ENCODE measurements at regions not wholly inside any gene's neighbourhood (a gene's known extent, or its start where the extent isn't known, plus 50 kb on each side); places are given as distances from the start of the nearest gene placed in this dataset.

GRCh38 chr2:117701365-117701764, 113.1 kb upstream of the DDX18 start:
- Histone ChIP-seq H3K4me3 (ENCODE audit: low read length) (no peak overlapping the region), H3K4me1 (ENCODE audit: low read length) (peaks cover 9% of the 10 kb centered on the region), H3K27ac (ENCODE audit: low read length) (no peak overlapping the region), H3K9ac (ENCODE audit: low read length) (no peak overlapping the region), H3K4me2 (ENCODE audit: low read length) (no peak overlapping the region), H4K20me1 (ENCODE audit: insufficient read depth, low read length) (no peaks in the 10 kb centered on the region), H2AFZ (ENCODE audit: low read depth, low read length) (no peak overlapping the region), H3K27me3 (ENCODE audit: low read depth, low read length) (no peaks in the 10 kb centered on the region), H3K9me3 (ENCODE audit: insufficient read depth, low read length) (no peaks in the 10 kb centered on the region), H3K79me2 (ENCODE audit: low read length) (no peaks in the 10 kb centered on the region), H3K36me3 (replicated peaks; ENCODE audit: low read depth, low read length) (no peaks in the 10 kb centered on the region)
- no peak for TF ChIP-seq EZH2phosphoT487 (IDR thresholded peaks at IDR 0.05; ENCODE audit: low read depth)
- TF ChIP-seq, protein P1, sequence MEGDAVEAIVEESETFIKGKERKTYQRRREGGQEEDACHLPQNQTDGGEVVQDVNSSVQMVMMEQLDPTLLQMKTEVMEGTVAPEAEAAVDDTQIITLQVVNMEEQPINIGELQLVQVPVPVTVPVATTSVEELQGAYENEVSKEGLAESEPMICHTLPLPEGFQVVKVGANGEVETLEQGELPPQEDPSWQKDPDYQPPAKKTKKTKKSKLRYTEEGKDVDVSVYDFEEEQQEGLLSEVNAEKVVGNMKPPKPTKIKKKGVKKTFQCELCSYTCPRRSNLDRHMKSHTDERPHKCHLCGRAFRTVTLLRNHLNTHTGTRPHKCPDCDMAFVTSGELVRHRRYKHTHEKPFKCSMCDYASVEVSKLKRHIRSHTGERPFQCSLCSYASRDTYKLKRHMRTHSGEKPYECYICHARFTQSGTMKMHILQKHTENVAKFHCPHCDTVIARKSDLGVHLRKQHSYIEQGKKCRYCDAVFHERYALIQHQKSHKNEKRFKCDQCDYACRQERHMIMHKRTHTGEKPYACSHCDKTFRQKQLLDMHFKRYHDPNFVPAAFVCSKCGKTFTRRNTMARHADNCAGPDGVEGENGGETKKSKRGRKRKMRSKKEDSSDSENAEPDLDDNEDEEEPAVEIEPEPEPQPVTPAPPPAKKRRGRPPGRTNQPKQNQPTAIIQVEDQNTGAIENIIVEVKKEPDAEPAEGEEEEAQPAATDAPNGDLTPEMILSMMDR (IDR thresholded peaks at IDR 0.05; ENCODE audit: low read depth, low read length), result no peak

DNA sequence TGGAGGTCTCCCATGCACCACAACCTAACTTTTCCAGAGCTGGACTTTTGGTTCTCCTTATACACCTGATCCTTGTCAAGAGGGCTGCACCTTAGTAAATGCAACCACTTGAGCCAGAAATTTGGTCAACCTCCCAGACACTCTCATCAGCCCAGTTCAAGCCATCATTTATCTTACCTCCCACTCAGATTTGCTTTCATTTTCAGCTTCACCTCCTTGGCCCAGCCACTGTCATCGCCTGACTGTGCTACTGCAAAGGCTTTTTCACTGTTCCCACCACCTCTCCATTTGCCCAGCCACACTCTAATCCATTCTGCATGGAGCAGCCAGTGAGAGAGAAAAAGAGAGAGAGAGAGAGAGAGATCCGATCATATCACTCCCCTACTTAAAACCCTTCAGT, 112.4 kb upstream of the DDX18 start:
- H2AFZ ChIP-seq (ENCODE audit: low read depth, low read length), result no peak overlapping the region
- no peak overlapping the region for H3K27ac ChIP-seq (ENCODE audit: low read length)

DNA sequence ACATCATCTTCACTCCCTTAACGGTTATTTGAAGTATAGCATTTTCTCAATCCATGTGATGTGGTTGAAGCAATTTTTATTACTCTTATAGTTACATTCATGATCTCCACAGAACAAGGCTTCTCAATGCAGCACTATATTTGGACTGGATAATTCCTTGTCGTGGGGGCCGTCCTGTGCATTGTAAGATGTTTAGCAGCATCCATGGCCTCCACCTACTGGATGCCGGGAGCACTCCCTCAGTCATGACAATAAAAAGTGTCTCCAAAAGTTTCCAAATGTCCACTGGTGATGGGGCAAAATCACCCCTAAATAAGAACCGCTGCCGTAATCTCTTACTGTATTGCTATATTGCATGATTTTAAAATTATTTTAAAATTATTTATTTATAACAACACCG, 110.6 kb upstream of the DDX18 start:
- H3K27me3 ChIP-seq (ENCODE audit: low read depth, low read length), result no peaks in the 10 kb centered on the region
- no peak overlapping the region for H2AFZ ChIP-seq (ENCODE audit: low read depth, low read length)
- H3K4me1 ChIP-seq (ENCODE audit: low read length), result peaks cover 3% of the 10 kb centered on the region
- TF ChIP-seq, protein P1 (IDR thresholded peaks at IDR 0.05; ENCODE audit: low read depth, low read length), result 0 out of 2 replicates have a peak, but pooled peaks have one; percentile 3
- no peak for TF ChIP-seq EZH2phosphoT487 (IDR thresholded peaks at IDR 0.05; ENCODE audit: low read depth)
- no peak overlapping the region for H3K4me2 ChIP-seq (ENCODE audit: low read length)
- no peaks in the 10 kb centered on the region for H4K20me1 ChIP-seq (ENCODE audit: insufficient read depth, low read length)
- no peak overlapping the region for H3K4me3 ChIP-seq (ENCODE audit: low read length)
- no peaks in the 10 kb centered on the region for H3K9me3 ChIP-seq (ENCODE audit: insufficient read depth, low read length)
- no peak overlapping the region for H3K27ac ChIP-seq (ENCODE audit: low read length)
- no peaks in the 10 kb centered on the region for H3K36me3 ChIP-seq (replicated peaks; ENCODE audit: low read depth, low read length)
- H3K79me2 ChIP-seq (ENCODE audit: low read length), result no peaks in the 10 kb centered on the region
- H3K9ac ChIP-seq (ENCODE audit: low read length), result no peak overlapping the region

More for the DNA sequence above, 112.4 kb upstream of the DDX18 start:
- peaks cover 9% of the 10 kb centered on the region for H3K4me1 ChIP-seq (ENCODE audit: low read length)
- no peaks in the 10 kb centered on the region for H4K20me1 ChIP-seq (ENCODE audit: insufficient read depth, low read length)
- no peak overlapping the region for H3K4me3 ChIP-seq (ENCODE audit: low read length)
- H3K9ac ChIP-seq (ENCODE audit: low read length), result no peak overlapping the region
- H3K4me2 ChIP-seq (ENCODE audit: low read length), result no peak overlapping the region
- no peak for TF ChIP-seq EZH2phosphoT487 (IDR thresholded peaks at IDR 0.05; ENCODE audit: low read depth)
- TF ChIP-seq, protein P1 (IDR thresholded peaks at IDR 0.05; ENCODE audit: low read depth, low read length), result no peak
- no peaks in the 10 kb centered on the region for H3K79me2 ChIP-seq (ENCODE audit: low read length)
- no peaks in the 10 kb centered on the region for H3K9me3 ChIP-seq (ENCODE audit: insufficient read depth, low read length)
- H3K36me3 ChIP-seq (replicated peaks; ENCODE audit: low read depth, low read length), result no peaks in the 10 kb centered on the region
- H3K27me3 ChIP-seq (ENCODE audit: low read depth, low read length), result no peaks in the 10 kb centered on the region

DNA sequence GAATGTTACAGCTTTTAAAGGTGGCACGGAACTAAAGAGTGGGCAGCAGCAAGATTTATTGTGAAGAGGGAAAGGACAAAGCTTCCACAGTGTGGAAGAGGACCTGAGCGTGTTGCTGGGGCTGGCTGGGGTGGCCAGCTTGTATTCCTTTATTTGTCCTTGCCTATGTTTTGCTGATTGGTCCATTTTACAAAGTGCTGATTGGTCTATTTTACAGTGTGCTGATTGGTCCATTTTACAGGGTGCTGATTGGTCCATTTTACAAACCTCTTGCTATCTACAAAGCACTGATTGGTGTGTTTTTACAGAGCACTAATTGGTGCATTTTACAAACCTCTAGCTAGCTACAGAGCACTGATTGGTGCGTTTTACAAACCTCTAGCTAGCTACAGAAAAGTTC, 109.7 kb upstream of the DDX18 start:
- Histone ChIP-seq H3K27ac (ENCODE audit: low read length) (no peak overlapping the region), H3K36me3 (replicated peaks; ENCODE audit: low read depth, low read length) (no peaks in the 10 kb centered on the region), H3K9me3 (ENCODE audit: insufficient read depth, low read length) (no peaks in the 10 kb centered on the region), H4K20me1 (ENCODE audit: insufficient read depth, low read length) (no peaks in the 10 kb centered on the region), H3K79me2 (ENCODE audit: low read length) (no peaks in the 10 kb centered on the region), H3K4me1 (ENCODE audit: low read length) (no peaks in the 10 kb centered on the region), H3K4me3 (ENCODE audit: low read length) (no peak overlapping the region), H3K9ac (ENCODE audit: low read length) (no peak overlapping the region), H3K4me2 (ENCODE audit: low read length) (no peak overlapping the region), H3K27me3 (ENCODE audit: low read depth, low read length) (no peaks in the 10 kb centered on the region), H2AFZ (ENCODE audit: low read depth, low read length) (no peak overlapping the region)
- TF ChIP-seq, protein P1 (IDR thresholded peaks at IDR 0.05; ENCODE audit: low read depth, low read length), result no peak
- no peak for TF ChIP-seq EZH2phosphoT487 (IDR thresholded peaks at IDR 0.05; ENCODE audit: low read depth)

All from OCI-LY3 (cell line).